ENCODE measurements at regions not wholly inside any gene's neighbourhood (a gene's known extent, or its start where the extent isn't known, plus 50 kb on each side); places are given as distances from the start of the nearest gene placed in this dataset.

DNA sequence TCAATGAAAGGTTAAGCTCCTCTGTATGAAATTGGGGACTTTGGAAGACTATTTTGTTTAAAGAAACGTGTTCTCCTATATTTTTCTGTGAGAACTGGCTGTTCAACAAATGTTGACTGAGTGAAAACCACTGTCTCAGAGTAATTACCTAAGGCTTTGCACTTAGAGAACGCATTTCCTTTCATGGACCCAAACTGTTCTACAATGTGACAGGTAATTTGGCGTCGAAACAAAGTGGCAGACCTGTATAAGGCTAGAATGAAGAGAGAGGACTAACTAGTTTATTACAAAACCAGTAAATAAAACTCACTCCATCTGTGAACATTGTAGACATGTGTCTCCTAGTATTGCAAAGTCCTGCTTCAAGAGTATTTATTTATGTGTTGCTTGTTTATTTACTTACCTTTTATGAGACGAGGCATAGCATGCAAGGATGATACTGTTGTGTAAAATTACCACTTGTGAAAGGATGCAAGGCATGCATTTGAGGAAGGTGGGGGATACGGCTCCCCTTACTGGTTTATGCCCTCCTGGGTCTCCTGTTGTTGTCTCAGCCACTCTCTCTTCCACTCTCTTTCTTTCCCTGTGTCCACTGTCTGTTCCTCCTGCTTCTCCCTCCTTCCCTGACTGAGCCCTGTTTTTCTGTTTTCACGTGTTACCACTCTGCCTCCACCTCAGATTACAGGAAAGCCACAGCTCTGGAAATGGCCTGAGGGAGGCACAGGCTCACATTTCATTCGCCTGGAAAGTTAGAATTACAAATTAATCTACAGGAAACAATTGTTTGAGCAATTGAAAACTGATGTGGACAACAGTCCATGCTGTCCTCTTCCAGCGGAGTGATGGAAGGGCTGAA lies 444.0 kb upstream of the ZNF608 start:
- no peaks in the 10 kb centered on the region for H4K20me1 ChIP-seq (ENCODE audit: control insufficient read depth, insufficient read depth)
- ChIA-PET SMC1A (ENCODE audit: uncharacterized antibody, unreplicated experiment) (interaction anchor here (0.6 to 1.3 kb wide), 3 partner anchors 11 to 18 kb away, joined by 3 to 4 read pairs (median 3); no protein-coding TSS in a partner anchor), POLR2A (interaction anchor here (0.6 kb wide), 1 partner anchor 177 kb away, joined by 3 read pairs; no protein-coding TSS in a partner anchor), RAD21 (ENCODE audit: unreplicated experiment) (no interaction called here), CTCF (no interaction called here)
- H3K27me3 ChIP-seq (replicated peaks in 1 of 2; ENCODE audit: control insufficient read depth in 2 of 2, insufficient read depth in 2 of 2, low read length in 1 of 2) = no peaks in the 10 kb centered on the region
- H3K36me3 ChIP-seq (ENCODE audit: control insufficient read depth in 2 of 2, insufficient read depth in 2 of 2, low read length in 1 of 2) = no peaks in the 10 kb centered on the region
- H3K9ac ChIP-seq (ENCODE audit: control insufficient read depth, insufficient read depth, low read length) = no peak overlapping the region
- WGBS (ENCODE audit: insufficient coverage, insufficient replicate concordance, low lambda C conversion rate, missing lambda C conversion rate) = 23% methylated on average over 9 of the region's 9 CpGs
- BruUV-seq (replicated peaks) = no TSS peak
- H3K4me1 ChIP-seq (ENCODE audit: control insufficient read depth, insufficient read depth, low read length) = no peaks in the 10 kb centered on the region
- H3K27ac ChIP-seq (ENCODE audit: control insufficient read depth, insufficient read depth) = no peak overlapping the region
- no peak overlapping the region for H2AFZ ChIP-seq (ENCODE audit: control insufficient read depth, low read depth, low read length)
- H3K4me2 ChIP-seq (ENCODE audit: control insufficient read depth, insufficient read depth) = no peak overlapping the region
- no peak for DNase-seq (ENCODE audit: low read depth, low spot score)
- no peak for ATAC-seq
- in situ Hi-C loops (cut with MboI) (no loop called here), intact Hi-C loops (cut with micrococcal nuclease; ENCODE audit: unreplicated experiment) (no loop called here)
- H3K79me2 ChIP-seq (ENCODE audit: control insufficient read depth, insufficient read depth, low read length) = no peaks in the 10 kb centered on the region
- no peaks in the 10 kb centered on the region for H3K9me3 ChIP-seq (replicated peaks; ENCODE audit: control insufficient read depth, insufficient read depth, low read length)
- FAIRE-seq = no peak
- TF ChIP-seq RCOR1 (conservative IDR thresholded peaks at IDR 0.05; ENCODE audit: low read depth, low read length) (no peak), ASH2L (IDR thresholded peaks at IDR 0.05; ENCODE audit: borderline replicate concordance, low read depth) (no peak), FOS (IDR thresholded peaks at IDR 0.05; ENCODE audit: borderline replicate concordance, extremely low read depth, insufficient read length) (no peak)
- TF ChIP-seq, protein P1, sequence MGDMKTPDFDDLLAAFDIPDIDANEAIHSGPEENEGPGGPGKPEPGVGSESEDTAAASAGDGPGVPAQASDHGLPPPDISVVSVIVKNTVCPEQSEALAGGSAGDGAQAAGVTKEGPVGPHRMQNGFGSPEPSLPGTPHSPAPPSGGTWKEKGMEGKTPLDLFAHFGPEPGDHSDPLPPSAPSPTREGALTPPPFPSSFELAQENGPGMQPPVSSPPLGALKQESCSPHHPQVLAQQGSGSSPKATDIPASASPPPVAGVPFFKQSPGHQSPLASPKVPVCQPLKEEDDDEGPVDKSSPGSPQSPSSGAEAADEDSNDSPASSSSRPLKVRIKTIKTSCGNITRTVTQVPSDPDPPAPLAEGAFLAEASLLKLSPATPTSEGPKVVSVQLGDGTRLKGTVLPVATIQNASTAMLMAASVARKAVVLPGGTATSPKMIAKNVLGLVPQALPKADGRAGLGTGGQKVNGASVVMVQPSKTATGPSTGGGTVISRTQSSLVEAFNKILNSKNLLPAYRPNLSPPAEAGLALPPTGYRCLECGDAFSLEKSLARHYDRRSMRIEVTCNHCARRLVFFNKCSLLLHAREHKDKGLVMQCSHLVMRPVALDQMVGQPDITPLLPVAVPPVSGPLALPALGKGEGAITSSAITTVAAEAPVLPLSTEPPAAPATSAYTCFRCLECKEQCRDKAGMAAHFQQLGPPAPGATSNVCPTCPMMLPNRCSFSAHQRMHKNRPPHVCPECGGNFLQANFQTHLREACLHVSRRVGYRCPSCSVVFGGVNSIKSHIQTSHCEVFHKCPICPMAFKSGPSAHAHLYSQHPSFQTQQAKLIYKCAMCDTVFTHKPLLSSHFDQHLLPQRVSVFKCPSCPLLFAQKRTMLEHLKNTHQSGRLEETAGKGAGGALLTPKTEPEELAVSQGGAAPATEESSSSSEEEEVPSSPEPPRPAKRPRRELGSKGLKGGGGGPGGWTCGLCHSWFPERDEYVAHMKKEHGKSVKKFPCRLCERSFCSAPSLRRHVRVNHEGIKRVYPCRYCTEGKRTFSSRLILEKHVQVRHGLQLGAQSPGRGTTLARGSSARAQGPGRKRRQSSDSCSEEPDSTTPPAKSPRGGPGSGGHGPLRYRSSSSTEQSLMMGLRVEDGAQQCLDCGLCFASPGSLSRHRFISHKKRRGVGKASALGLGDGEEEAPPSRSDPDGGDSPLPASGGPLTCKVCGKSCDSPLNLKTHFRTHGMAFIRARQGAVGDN (IDR thresholded peaks at IDR 0.05) = no peak
- TF ChIP-seq, protein P2, sequence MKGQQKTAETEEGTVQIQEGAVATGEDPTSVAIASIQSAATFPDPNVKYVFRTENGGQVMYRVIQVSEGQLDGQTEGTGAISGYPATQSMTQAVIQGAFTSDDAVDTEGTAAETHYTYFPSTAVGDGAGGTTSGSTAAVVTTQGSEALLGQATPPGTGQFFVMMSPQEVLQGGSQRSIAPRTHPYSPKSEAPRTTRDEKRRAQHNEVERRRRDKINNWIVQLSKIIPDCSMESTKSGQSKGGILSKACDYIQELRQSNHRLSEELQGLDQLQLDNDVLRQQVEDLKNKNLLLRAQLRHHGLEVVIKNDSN (IDR thresholded peaks at IDR 0.05; ENCODE audit: borderline replicate concordance, extremely low read length, insufficient read depth, low read depth, low read length) = no peak
- TF ChIP-seq, protein P3, sequence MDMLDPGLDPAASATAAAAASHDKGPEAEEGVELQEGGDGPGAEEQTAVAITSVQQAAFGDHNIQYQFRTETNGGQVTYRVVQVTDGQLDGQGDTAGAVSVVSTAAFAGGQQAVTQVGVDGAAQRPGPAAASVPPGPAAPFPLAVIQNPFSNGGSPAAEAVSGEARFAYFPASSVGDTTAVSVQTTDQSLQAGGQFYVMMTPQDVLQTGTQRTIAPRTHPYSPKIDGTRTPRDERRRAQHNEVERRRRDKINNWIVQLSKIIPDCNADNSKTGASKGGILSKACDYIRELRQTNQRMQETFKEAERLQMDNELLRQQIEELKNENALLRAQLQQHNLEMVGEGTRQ (IDR thresholded peaks at IDR 0.05; ENCODE audit: borderline replicate concordance, low read depth, low read length) = no peak
- H3K4me3 ChIP-seq = no peak overlapping the region

Data from GM12878 (cell line).